Skin of body (tissue), 1 donor: ENCODE measurements at regions not wholly inside any gene's neighbourhood (a gene's known extent, or its start where the extent isn't known, plus 50 kb on each side); places are given as distances from the start of the nearest gene placed in this dataset.
"Not testable (repeated sequence)": the region's sequence is repeated elsewhere in the genome, so short reads cannot be mapped to it uniquely, and the experiment has no call there.

ENCODE experiments used
- DNase-seq: peaks from one replicate; lab custom pipeline; 2025; lab: John Stamatoyannopoulos, UW

- no peak for DNase-seq
These were observed 365.8 kb upstream of the TENM3 start for GRCh38 chr4:181877329-181877848.

- no peak for DNase-seq
These were observed 353.2 kb upstream of the TENM3 start for GRCh38 chr4:181890031-181890430.

DNA sequence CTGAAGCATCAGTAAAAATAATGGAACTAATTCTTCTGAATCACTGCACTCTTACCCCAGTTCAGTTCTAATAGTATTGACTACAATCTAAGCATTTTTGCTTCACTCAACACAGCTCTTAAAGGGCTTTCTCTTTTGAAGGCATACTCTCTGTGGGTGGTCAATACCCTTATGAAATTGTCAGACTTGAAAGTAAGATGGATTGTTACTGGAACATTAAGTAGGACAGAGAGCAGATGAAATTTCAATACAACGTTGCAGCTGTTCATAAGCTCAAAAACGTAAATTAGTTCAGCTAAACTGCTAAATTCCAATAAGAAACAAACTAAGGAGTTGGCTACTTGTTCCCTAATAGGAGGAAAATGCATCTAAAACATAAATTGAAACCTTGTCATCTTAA lies 352.3 kb upstream of the TENM3 start:
- DNase-seq: no peak

- no peak for DNase-seq
These were observed 346.6 kb upstream of the TENM3 start for GRCh38 chr4:181896614-181897013.

GRCh38 chr4:181897935-181898334 lies 345.3 kb upstream of the TENM3 start:
- no peak for DNase-seq

- DNase-seq: not testable (repeated sequence)
These were observed 340.8 kb upstream of the TENM3 start for GRCh38 chr4:181902404-181902803.

DNA sequence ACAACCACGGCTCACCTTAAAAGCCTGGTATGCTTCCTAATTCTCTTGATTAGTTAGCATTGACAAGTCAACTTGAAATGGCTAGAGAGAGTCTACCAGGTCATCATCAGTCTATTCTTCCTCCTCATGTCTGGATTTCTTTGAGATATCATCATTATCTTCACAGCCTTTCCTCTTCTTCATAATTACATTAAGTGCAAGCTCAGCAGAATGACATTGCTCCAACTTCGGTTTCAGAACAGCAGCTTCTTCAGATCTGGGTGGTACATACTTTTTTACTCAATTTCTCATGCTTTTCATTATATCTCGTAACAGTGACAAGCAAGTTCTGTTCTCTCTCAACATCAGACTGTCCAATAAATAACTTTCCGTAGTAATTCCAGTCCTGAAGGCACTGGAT lies 337.5 kb upstream of the TENM3 start:
- DNase-seq: no peak

DNA sequence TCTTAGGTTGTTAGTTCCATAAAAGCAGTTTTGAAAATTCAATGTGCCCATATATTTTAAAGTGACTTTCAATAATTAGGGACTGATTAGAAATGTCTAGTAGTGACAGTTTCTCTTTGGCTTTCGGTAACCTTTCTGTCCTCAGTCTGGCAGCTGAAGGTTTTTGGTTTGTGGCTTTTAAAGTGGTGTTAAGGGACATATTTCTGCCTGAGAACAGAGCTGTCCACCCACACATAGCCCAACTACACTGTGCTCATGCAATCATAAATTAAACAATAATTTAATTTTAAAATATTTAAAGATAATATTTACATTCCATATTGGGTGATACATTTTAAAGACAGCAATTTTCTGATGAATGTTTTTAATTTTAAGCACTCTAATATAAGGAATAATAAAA lies 335.0 kb upstream of the TENM3 start:
- DNase-seq: no peak

GRCh38 chr4:181909368-181909767 lies 333.8 kb upstream of the TENM3 start:
- no peak for DNase-seq

DNA sequence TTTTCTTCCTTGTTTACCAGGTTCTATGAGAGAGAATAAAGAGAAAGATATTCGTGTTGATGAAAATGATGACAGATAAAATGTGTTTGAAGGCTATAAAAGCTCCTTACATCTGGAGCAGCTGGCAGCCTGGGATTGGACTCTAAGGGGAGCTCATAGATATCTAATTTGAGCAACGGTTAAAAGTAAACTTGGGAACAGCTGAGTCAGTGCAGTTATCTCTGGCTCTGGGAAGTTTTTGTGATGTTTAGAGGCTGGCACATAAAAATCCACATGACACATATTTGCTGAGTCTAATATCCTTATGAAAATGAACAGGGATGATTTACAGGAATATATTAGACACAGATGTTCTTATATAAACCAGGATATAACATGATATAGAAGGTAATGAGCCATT lies 331.8 kb upstream of the TENM3 start:
- no peak for DNase-seq

GRCh38 chr4:181933471-181933870 lies 309.7 kb upstream of the TENM3 start:
- no peak for DNase-seq

- no peak for DNase-seq
These were observed 304.6 kb upstream of the TENM3 start for GRCh38 chr4:181938631-181939030.

DNA sequence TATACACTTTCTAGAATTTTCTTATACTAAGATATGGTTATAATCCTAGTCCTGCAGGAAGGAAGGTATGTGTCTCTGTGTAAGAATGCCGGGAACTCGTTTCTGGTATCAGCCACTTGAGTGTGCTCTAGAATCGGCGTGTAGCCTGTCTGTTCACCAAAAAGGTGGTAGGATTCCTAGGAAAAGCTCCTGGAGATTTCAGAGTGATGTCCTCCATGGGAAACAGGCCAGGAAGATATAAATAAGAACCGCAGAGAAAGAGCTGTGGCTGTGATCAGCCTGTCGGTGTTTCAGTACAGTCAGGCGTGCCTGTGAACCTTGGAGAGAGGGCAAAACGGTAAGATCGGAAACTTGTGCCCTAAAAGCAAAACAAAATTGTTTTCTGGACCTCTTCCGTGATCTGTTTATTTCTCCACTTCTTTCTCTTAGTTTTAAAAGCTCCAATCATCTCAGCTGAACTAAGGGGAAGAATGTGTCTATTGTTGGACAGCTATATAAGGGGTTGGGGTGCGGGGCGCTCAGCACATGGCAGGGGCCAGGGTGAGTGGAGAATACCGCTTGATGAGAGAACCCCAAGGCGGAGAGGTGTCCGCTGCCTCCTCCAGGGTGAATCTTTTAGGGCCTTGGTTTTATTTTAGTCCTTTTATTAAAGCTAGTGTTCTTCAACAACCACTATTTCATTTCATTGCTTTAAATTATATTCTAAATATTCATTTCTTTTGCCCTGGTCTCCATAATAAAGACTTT lies 303.8 kb upstream of the TENM3 start:
- DNase-seq: no peak

DNA sequence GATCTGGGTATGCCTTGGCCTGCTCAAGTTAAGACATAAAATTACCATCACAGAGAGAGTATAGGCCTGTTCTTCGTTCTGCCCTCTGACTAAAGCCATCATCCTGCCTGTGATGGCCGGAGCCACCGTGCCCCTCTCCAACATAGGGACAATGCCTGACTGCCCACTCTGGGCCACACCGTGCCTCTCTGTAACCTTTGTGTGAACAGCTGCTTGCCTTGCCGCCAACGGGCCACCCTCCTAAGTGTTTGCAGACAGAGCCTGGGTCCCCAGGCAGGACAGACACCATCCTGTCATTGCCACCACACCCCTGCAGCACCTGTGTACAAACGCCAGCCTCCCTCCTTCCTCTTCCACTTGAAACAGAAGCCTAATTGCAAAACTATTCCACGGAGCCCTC lies 298.7 kb upstream of the TENM3 start:
- DNase-seq: no peak

- no peak for DNase-seq
These were observed 296.3 kb upstream of the TENM3 start for GRCh38 chr4:181946902-181947301.

GRCh38 chr4:181948839-181949382 lies 294.3 kb upstream of the TENM3 start:
- DNase-seq: no peak

GRCh38 chr4:181949704-181950312 lies 293.4 kb upstream of the TENM3 start:
- DNase-seq: no peak

GRCh38 chr4:181950372-181951127 lies 292.7 kb upstream of the TENM3 start:
- no peak for DNase-seq

- no peak for DNase-seq
These were observed 291.9 kb upstream of the TENM3 start for GRCh38 chr4:181951265-181951664.

DNA sequence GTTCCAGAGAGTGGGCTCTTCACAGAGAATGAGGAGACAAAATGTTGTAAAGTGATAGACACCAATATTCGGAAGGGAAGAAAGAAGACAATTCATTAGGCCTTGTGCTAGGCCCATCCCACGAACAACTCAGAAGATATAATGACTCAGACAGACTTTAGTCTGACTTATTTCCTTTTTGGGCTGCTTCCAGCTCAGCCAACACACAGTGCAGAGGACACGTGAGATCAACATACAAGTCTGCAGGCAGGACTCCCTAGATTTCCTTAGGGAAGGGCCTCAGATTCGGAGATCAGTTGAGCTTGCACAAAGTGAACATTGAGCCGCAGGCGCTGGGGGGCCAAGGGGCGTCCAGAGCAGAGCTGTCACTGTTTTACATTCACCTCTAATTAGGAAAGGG lies 290.7 kb upstream of the TENM3 start:
- DNase-seq: no peak

DNA sequence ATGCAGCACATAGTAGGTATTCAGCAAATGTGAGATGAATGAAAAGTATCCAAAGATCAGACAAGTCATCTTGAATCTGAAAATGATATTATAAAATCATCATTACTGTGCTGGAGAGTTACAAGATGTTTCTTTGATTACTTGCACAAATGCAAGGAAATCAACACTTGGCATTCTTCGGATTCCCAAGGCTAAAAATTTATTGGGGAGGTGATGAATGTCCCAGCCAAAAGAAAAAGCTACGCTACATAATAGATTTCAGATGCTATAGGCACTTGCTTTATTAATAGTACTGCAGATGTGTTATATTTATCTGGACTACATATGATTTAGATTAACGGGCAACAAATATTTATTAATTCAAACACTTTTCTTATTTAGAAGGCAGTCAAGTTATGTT lies 286.7 kb upstream of the TENM3 start:
- no peak for DNase-seq

GRCh38 chr4:181957088-181957487 lies 286.1 kb upstream of the TENM3 start:
- DNase-seq: peak; percentile 14
